K562 (cell line): ENCODE measurements at regions not wholly inside any gene's neighbourhood (a gene's known extent, or its start where the extent isn't known, plus 50 kb on each side); places are given as distances from the start of the nearest gene placed in this dataset.

Experiments used
- CEBPB ChIP-seq: fragments of 450-650 bp; IDR thresholded peaks from 2 replicates; pipeline ENCODE4 v1.6.1; 2016; ENCODE audit warnings: missing genetic modification characterization, missing compliant biosample characterization
- HDGF ChIP-seq: fragments of 450-650 bp; IDR thresholded peaks from 2 replicates; pipeline ENCODE4 v1.6.1; 2016

GRCh38 chr11:112478806-112479205, 218.1 kb upstream of the PLET1 start:
- TF ChIP-seq CEBPB (tag) (no peak), HDGF (no peak)
